HepG2 (cell line): ENCODE measurements at regions not wholly inside any gene's neighbourhood (a gene's known extent, or its start where the extent isn't known, plus 50 kb on each side); places are given as distances from the start of the nearest gene placed in this dataset.

Source experiments
- BRF2 ChIP-seq: sonication (generic); formaldehyde crosslinking; IDR thresholded peaks from 2 replicates; pipeline ENCODE4 v1.8.1; 2022; ENCODE audit warnings: mild to moderate bottlenecking, missing genetic modification reagents
- DR1 ChIP-seq: sonication (generic); formaldehyde crosslinking; IDR thresholded peaks from 2 replicates; pipeline ENCODE4 v1.8.0; 2021; ENCODE audit warnings: mild to moderate bottlenecking, missing genetic modification reagents, inconsistent platforms
- RARG ChIP-seq: sonication (generic); formaldehyde crosslinking; IDR thresholded peaks from 2 replicates; pipeline ENCODE4 v1.4.0; 2020; ENCODE audit warnings: low read depth, mild to moderate bottlenecking, missing genetic modification reagents
- SATB2 ChIP-seq: sonication (generic); formaldehyde crosslinking; IDR thresholded peaks from 2 replicates; pipeline ENCODE4 v1.5.0; 2020; ENCODE audit warnings: missing genetic modification reagents
- SRY ChIP-seq: sonication (generic); formaldehyde crosslinking; IDR thresholded peaks from 2 replicates; pipeline ENCODE4 v1.8.0; 2022; ENCODE audit warnings: mild to moderate bottlenecking, missing genetic modification reagents
- ZGPAT ChIP-seq: IDR thresholded peaks from 2 replicates; pipeline ENCODE4 v1.6.1; 2016; ENCODE audit warnings: mild to moderate bottlenecking
- ZNF207 ChIP-seq: fragments of 450-650 bp; IDR thresholded peaks from 2 replicates; pipeline ENCODE4 v1.6.1; 2016; ENCODE audit warnings: antibody characterized with exemption, borderline replicate concordance
- ZNF230 ChIP-seq: sonication (generic); formaldehyde crosslinking; IDR thresholded peaks from 2 replicates; pipeline ENCODE4 v1.4.0; 2020; ENCODE audit warnings: mild to moderate bottlenecking, missing genetic modification reagents
- ZNF407 ChIP-seq: sonication (generic); formaldehyde crosslinking; IDR thresholded peaks from one replicate; pipeline ENCODE4 v1.5.1; 2020; ENCODE audit warnings: mild to moderate bottlenecking, missing genetic modification reagents; ENCODE audit errors: not compliant biosample characterization
- ZNF562 ChIP-seq: sonication (generic); formaldehyde crosslinking; IDR thresholded peaks from 2 replicates; pipeline ENCODE4 v1.8.0; 2022; ENCODE audit warnings: missing genetic modification reagents, borderline replicate concordance
- ZNF652 ChIP-seq: IDR thresholded peaks from 2 replicates; pipeline ENCODE4 v1.6.1; 2016; ENCODE audit warnings: low read depth, borderline replicate concordance
- ZNF720 ChIP-seq: sonication (generic); formaldehyde crosslinking; IDR thresholded peaks from 2 replicates; pipeline ENCODE4 v1.4.0; 2020; ENCODE audit warnings: missing genetic modification reagents

GRCh38 chr13:90091611-90092010 is 1255.9 kb upstream of the MIR17HG start (continued):
- no peak for TF ChIP-seq ZNF407 (CRISPR knock-in tag)
- TF ChIP-seq ZNF562 (CRISPR knock-in tag) = no peak
- TF ChIP-seq ZNF652 (CRISPR knock-in tag) = no peak
- no peak for TF ChIP-seq ZNF720 (CRISPR knock-in tag)
- TF ChIP-seq ZGPAT (CRISPR knock-in tag) = no peak
- no peak for TF ChIP-seq SRY (CRISPR knock-in tag)
- TF ChIP-seq SATB2 (CRISPR knock-in tag) = no peak
- no peak for TF ChIP-seq DR1
- TF ChIP-seq ZNF207 = no peak
- no peak for TF ChIP-seq ZNF230 (CRISPR knock-in tag)
- TF ChIP-seq BRF2 = no peak
- TF ChIP-seq RARG (CRISPR knock-in tag) = no peak
- TF ChIP-seq, all 625 proteins: peak for 0
